Mesenchymal stem cell (in vitro differentiated cells and primary cell): ENCODE measurements at regions not wholly inside any gene's neighbourhood (a gene's known extent, or its start where the extent isn't known, plus 50 kb on each side); places are given as distances from the start of the nearest gene placed in this dataset.

Source experiments
- DNase-seq: peaks from one replicate; pipeline ENCODE4 v3.0.0-alpha.2; 2013
- H2AFZ ChIP-seq: one replicate; pipeline ENCODE4 v1.6.1; 2013; ENCODE audit warnings: low read depth, mild to moderate bottlenecking, control low read depth, inconsistent platforms, low read length, moderate library complexity
- H2AK5ac ChIP-seq: 2 replicates; pipeline ENCODE4 v1.6.1; 2013; ENCODE audit warnings: low read length, moderate library complexity, mild to moderate bottlenecking, inconsistent platforms; ENCODE audit not compliant: severe bottlenecking
- H2BK120ac ChIP-seq: one replicate; pipeline ENCODE4 v1.6.1; 2013; ENCODE audit warnings: low read depth, mild to moderate bottlenecking, inconsistent platforms, low read length, moderate library complexity
- H2BK12ac ChIP-seq, 2 experiments: one replicate each; pipeline ENCODE4 v1.6.1; 2013; ENCODE audit warnings: inconsistent platforms in 2 of 2, low read length in 2 of 2, mild to moderate bottlenecking in 2 of 2, moderate library complexity in 2 of 2, control low read depth in 1 of 2
- H2BK15ac ChIP-seq: one replicate; pipeline ENCODE4 v1.6.1; 2013; ENCODE audit warnings: mild to moderate bottlenecking, low read depth, inconsistent platforms; ENCODE audit not compliant: poor library complexity, severe bottlenecking
- H2BK5ac ChIP-seq: 2 replicates; pipeline ENCODE4 v1.6.1; 2013; ENCODE audit warnings: low read depth, mild to moderate bottlenecking, low read length, control low read depth, inconsistent platforms; ENCODE audit not compliant: poor library complexity, severe bottlenecking
- H3K14ac ChIP-seq, 2 experiments: one replicate each; pipeline ENCODE4 v1.6.1; 2013; ENCODE audit warnings: inconsistent platforms in 2 of 2, low read length in 2 of 2, control low read depth in 1 of 2, mild to moderate bottlenecking in 1 of 2, moderate library complexity in 1 of 2
- H3K18ac ChIP-seq, 2 experiments: one replicate each; pipeline ENCODE4 v1.6.1; 2013; ENCODE audit warnings: inconsistent platforms in 2 of 2, low read length in 2 of 2, control low read depth in 1 of 2, low read depth in 1 of 2, mild to moderate bottlenecking in 1 of 2
- H3K23ac ChIP-seq, 2 experiments: one replicate each; pipeline ENCODE4 v1.6.1; 2013; ENCODE audit warnings: inconsistent platforms in 2 of 2, low read length in 2 of 2, mild to moderate bottlenecking in 2 of 2, moderate library complexity in 2 of 2, control low read depth in 1 of 2
- H3K27ac ChIP-seq: 2 replicates; pipeline ENCODE4 v1.5.1; 2013; ENCODE audit warnings: mild to moderate bottlenecking, moderate library complexity, low read length, control low read depth, inconsistent platforms; ENCODE audit not compliant: poor library complexity, severe bottlenecking
- H3K27me3 ChIP-seq, 2 experiments: 2 replicates each; pipeline versions ENCODE4 v1.6.1 to v1.7.0; 2013; ENCODE audit warnings: low read length in 2 of 2, mild to moderate bottlenecking in 2 of 2, moderate library complexity in 2 of 2, control low read depth in 1 of 2, inconsistent platforms in 1 of 2; ENCODE audit not compliant: control insufficient read depth in 1 of 2, insufficient read depth in 1 of 2
- H3K36me3 ChIP-seq, 2 experiments: 2 replicates each; pipeline versions ENCODE4 v1.6.1 to v1.7.0; 2013; ENCODE audit warnings: low read length in 2 of 2, control low read depth in 1 of 2, inconsistent platforms in 1 of 2, low read depth in 1 of 2, mild to moderate bottlenecking in 1 of 2; ENCODE audit not compliant: insufficient read depth in 2 of 2, control insufficient read depth in 1 of 2
- H3K4ac ChIP-seq, 2 experiments: one replicate each; pipeline ENCODE4 v1.6.1; 2013; ENCODE audit warnings: inconsistent platforms in 2 of 2, low read length in 2 of 2, mild to moderate bottlenecking in 2 of 2, moderate library complexity in 2 of 2, control low read depth in 1 of 2, low read depth in 1 of 2
- H3K4me1 ChIP-seq: 2 replicates; pipeline ENCODE4 v1.6.1; 2013; ENCODE audit warnings: low read depth, low read length, control low read depth; ENCODE audit not compliant: control insufficient read depth, insufficient read depth
- H3K4me2 ChIP-seq: 2 replicates; pipeline ENCODE4 v1.6.1; 2013; ENCODE audit warnings: low read length, mild to moderate bottlenecking, inconsistent platforms; ENCODE audit not compliant: poor library complexity, severe bottlenecking
- H3K4me3 ChIP-seq, 2 experiments: 2 replicates each; pipeline versions ENCODE4 v1.5.1 to v1.7.0; 2013; ENCODE audit warnings: low read length in 2 of 2, mild to moderate bottlenecking in 2 of 2, control low read depth in 1 of 2, low read depth in 1 of 2; ENCODE audit not compliant: insufficient read depth in 1 of 2
- H3K79me1 ChIP-seq: replicated peaks from 2 replicates; pipeline ENCODE4 v1.6.1; 2013; ENCODE audit warnings: mild to moderate bottlenecking, control low read depth, low read length, inconsistent platforms; ENCODE audit not compliant: poor library complexity, severe bottlenecking
- H3K9ac ChIP-seq: 2 replicates; pipeline ENCODE4 v1.7.0; 2013; ENCODE audit warnings: mild to moderate bottlenecking, low read length, moderate library complexity
- H3K9me3 ChIP-seq: 2 replicates; pipeline ENCODE4 v1.7.0; 2013; ENCODE audit warnings: mild to moderate bottlenecking, low read length; ENCODE audit not compliant: control insufficient read depth
- H4K8ac ChIP-seq: one replicate; pipeline ENCODE4 v1.6.1; 2013; ENCODE audit warnings: inconsistent platforms, mild to moderate bottlenecking, low read length, moderate library complexity
- H4K91ac ChIP-seq: one replicate; pipeline ENCODE4 v1.6.1; 2013; ENCODE audit warnings: mild to moderate bottlenecking, low read length, inconsistent platforms
- WGBS: methylation state at CpG from one replicate; pipeline ENCODE4 v1.1.7; 2013; ENCODE audit warnings: mixed read lengths; 5-methylcytosine and 5-hydroxymethylcytosine counted together

GRCh38 chr13:55613429-55614187 lies 1527.1 kb upstream of the PRR20A start:
- no peak overlapping the region for H3K4ac ChIP-seq
- no peak overlapping the region for H2BK12ac ChIP-seq
- H3K4me1 ChIP-seq, result no peaks in the 10 kb centered on the region
- no peaks in the 10 kb centered on the region for H3K27me3 ChIP-seq
- no peak overlapping the region for H2BK5ac ChIP-seq
- no peak overlapping the region for H4K91ac ChIP-seq
- H4K8ac ChIP-seq, result no peak overlapping the region
- H3K4me2 ChIP-seq, result no peak overlapping the region
- WGBS, result 76% methylated on average over 2 of the region's 4 CpGs
- H3K14ac ChIP-seq, result no peak overlapping the region
- H2BK15ac ChIP-seq, result no peak overlapping the region
- no peak overlapping the region for H2AFZ ChIP-seq
- H3K9ac ChIP-seq, result no peak overlapping the region
- no peaks in the 10 kb centered on the region for H3K79me1 ChIP-seq
- H3K36me3 ChIP-seq, result no peaks in the 10 kb centered on the region
- H3K4me3 ChIP-seq, result no peak overlapping the region
- no peak overlapping the region for H2BK120ac ChIP-seq
- H3K18ac ChIP-seq, result no peak overlapping the region
- no peak overlapping the region for H3K27ac ChIP-seq
- no peak overlapping the region for H2AK5ac ChIP-seq
- peaks cover 33% of the 10 kb centered on the region for H3K9me3 ChIP-seq
- no peak overlapping the region for H3K23ac ChIP-seq
- DNase-seq, result no peak

GRCh38 chr13:55615081-55615480 lies 1525.6 kb upstream of the PRR20A start:
- no CpG with 5 or more reads among the region's 1 CpG for WGBS
- Histone ChIP-seq H3K4me3 (no peak overlapping the region), H2BK12ac (no peak overlapping the region), H4K8ac (no peak overlapping the region), H3K9ac (no peak overlapping the region), H2BK120ac (no peak overlapping the region), H3K4me2 (no peak overlapping the region), H3K79me1 (no peaks in the 10 kb centered on the region), H2AFZ (no peak overlapping the region), H2BK15ac (no peak overlapping the region), H2AK5ac (no peak overlapping the region), H3K14ac (no peak overlapping the region), H3K4ac (no peak overlapping the region), H3K18ac (no peak overlapping the region), H3K27ac (no peak overlapping the region), H2BK5ac (no peak overlapping the region), H4K91ac (no peak overlapping the region), H3K36me3 (no peaks in the 10 kb centered on the region), H3K27me3 (no peaks in the 10 kb centered on the region), H3K23ac (no peak overlapping the region), H3K9me3 (peaks cover 28% of the 10 kb centered on the region), H3K4me1 (no peaks in the 10 kb centered on the region)
- DNase-seq, result no peak

- Histone ChIP-seq H3K27ac (no peak overlapping the region), H2BK15ac (no peak overlapping the region)
- WGBS, result 71% methylated on average over 3 of the region's 3 CpGs
Measured at GRCh38 chr13:55617241-55617640, 1523.5 kb upstream of the PRR20A start.

GRCh38 chr13:55627221-55627620 lies 1513.5 kb upstream of the PRR20A start:
- Histone ChIP-seq H3K4me3 (no peak overlapping the region), H4K91ac (no peak overlapping the region), H3K79me1 (no peaks in the 10 kb centered on the region), H3K4me1 (no peaks in the 10 kb centered on the region), H3K36me3 (no peaks in the 10 kb centered on the region), H3K14ac (no peak overlapping the region), H2BK15ac (no peak overlapping the region), H3K27me3 (no peaks in the 10 kb centered on the region), H3K18ac (no peak overlapping the region), H3K4me2 (no peak overlapping the region), H2BK5ac (no peak overlapping the region), H2AFZ (no peak overlapping the region), H4K8ac (no peak overlapping the region), H2BK120ac (no peak overlapping the region), H3K4ac (no peak overlapping the region), H2AK5ac (no peak overlapping the region), H3K23ac (no peak overlapping the region), H2BK12ac (no peak overlapping the region), H3K9ac (no peak overlapping the region), H3K27ac (no peak overlapping the region), H3K9me3 (peaks cover 27% of the 10 kb centered on the region)
- DNase-seq, result no peak
- 67% methylated on average over 1 of the region's 2 CpGs for whole genome bisulfite sequencing

More at GRCh38 chr13:55617241-55617640, 1523.5 kb upstream of the PRR20A start:
- Histone ChIP-seq H3K9me3 (peaks cover 32% of the 10 kb centered on the region), H3K4me3 (no peak overlapping the region), H4K91ac (no peak overlapping the region), H3K79me1 (no peaks in the 10 kb centered on the region), H3K27me3 (no peaks in the 10 kb centered on the region), H3K4ac (no peak overlapping the region), H3K14ac (no peak overlapping the region), H2BK12ac (no peak overlapping the region), H2AK5ac (no peak overlapping the region), H4K8ac (no peak overlapping the region), H3K23ac (no peak overlapping the region), H3K4me1 (no peaks in the 10 kb centered on the region), H3K9ac (no peak overlapping the region), H2AFZ (no peak overlapping the region), H3K36me3 (no peaks in the 10 kb centered on the region), H2BK120ac (no peak overlapping the region), H2BK5ac (no peak overlapping the region), H3K18ac (no peak overlapping the region), H3K4me2 (no peak overlapping the region)
- DNase-seq, result no peak
